GM18868 (cell line): ENCODE measurements at regions not wholly inside any gene's neighbourhood (a gene's known extent, or its start where the extent isn't known, plus 50 kb on each side); places are given as distances from the start of the nearest gene placed in this dataset.
"Not testable (repeated sequence)": the region's sequence is repeated elsewhere in the genome, so short reads cannot be mapped to it uniquely, and the experiment has no call there.

ENCODE experiments used
- ATAC-seq: cut with Tn5 transposase; IDR thresholded peaks from one replicate; pipeline ENCODE4 v1.9.1; 2021; ENCODE audit warnings: mild to moderate bottlenecking, moderate library complexity; ENCODE audit not compliant: unreplicated experiment

- ATAC-seq = not testable (repeated sequence)
Observed at GRCh38 chr1:238601604-238602003, 710.9 kb upstream of the ZP4 start.

GRCh38 chr1:238596703-238597102 lies 706.0 kb upstream of the ZP4 start:
- ATAC-seq = no peak

DNA sequence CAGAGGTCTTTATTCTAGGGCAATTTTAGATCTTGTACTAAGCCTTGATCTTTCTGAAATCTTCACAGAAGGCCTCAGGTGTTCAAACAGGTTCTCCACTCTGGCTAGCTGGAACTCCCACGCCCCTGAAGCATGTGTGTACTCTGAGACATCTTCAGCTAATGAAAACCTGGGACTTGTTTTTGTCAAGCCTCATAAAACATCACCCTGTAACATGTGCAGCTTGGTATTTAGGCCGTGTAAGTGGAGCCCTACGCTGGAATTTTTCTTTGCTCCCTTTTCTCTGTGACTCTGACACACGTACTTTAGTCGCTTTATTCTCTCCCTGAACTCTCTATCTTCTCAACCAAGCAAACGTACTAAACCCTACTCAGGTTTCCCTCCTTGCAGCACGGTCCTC lies 701.9 kb upstream of the ZP4 start:
- ATAC-seq = no peak

DNA sequence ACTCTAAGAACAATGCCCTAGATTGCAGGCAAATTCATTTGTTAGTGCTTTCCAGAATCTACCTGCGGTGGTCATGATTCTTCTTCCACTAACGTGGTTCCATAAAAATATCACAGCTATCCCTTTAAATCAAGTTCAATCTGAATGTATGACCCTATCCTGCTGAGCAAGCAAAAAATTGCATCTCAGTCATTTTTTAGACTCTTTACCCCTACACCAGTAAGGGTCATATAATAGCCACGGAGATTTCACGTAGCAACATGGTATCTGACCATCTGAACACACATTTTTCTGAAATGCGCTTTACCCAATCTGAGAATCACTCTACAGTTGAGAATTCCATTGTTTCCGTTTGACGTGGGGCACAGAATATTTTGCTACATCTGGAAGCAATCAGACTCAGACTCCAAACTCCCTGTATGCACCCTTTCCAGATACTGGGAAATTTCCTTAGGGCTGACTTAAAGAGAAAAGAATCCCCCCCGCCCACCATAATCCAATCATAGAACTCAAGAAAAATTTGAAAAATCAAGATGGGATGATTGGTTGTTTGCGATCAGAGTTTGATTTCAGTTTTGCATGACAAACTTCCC lies 699.2 kb upstream of the ZP4 start:
- no peak for ATAC-seq

DNA sequence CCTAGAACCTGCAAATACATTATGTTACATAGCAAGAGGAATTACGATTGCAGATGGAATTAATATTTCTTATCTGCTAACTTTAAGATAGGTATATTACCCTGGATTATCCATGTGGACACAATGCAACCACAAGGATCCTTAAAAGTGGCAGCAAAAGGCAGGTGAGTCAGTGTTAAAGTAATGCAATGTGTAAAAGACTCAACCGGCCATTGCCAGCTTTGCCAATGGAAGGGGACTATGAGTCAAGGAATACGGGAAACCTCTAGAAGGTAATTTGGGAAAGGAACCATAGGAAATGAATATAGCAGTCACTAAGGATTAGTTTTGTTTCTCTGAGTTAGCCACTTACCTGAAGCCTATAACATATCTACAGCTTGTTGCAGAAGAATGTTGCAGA lies 692.1 kb upstream of the ZP4 start:
- ATAC-seq = no peak

DNA sequence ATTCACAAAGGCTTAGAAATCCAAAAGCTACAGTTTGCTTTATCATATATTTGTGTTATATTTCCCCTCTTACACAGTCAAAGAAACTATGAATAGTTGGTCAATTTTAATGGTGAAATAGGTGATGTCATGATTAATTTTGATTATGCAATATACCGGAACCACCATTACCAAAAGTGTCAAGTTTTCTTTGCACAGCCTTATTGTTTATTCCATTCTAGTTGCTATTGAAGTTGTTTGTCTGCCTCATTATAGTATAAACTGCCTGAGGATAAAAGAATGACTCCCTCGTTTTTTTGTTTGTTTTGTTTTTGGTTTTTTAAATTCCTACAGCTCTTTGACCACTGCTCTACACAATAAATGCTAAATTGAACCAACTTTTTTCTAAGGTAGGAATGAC lies 690.6 kb upstream of the ZP4 start:
- ATAC-seq = no peak

- ATAC-seq = no peak
Observed at GRCh38 chr1:238568735-238569134, 678.0 kb upstream of the ZP4 start.

DNA sequence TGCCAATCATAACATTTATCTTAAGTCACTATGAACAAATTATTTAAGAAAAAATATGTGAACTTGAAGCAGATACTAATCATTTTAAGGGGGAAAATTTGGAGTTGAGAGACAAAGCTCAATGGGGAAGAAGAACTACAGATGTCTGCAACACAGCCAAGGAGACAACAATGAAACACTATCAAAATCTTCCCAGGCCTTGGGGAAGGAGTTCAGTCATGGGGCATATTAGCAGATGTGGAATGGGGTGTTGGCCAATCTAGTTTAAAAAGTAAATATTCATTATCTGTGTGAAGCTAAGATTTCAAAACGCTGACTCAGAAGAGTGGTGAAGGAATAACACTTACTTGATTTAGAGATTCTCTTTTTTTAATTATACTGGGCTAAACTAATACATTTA lies 671.6 kb upstream of the ZP4 start:
- ATAC-seq = no peak

- no peak for ATAC-seq
Observed at GRCh38 chr1:238558746-238559145, 668.0 kb upstream of the ZP4 start.

DNA sequence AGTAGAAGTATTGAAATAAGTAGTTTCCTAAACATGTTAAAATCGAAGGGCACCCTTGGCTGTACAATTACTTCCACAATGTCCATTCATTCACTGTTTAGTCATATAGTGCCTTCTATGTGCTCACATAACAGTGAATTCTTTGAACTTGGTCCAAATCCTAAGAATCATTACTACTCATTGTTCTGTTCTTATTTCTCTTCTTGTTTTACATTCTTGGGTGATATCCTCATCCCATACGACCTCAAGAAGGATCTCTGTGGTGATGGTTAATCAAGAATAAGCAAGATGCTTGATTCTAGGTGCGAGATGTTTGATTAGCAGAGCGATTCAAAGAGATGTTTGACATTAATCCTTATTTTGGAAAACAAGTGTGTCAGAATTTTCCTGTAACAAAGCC lies 667.4 kb upstream of the ZP4 start:
- no peak for ATAC-seq

DNA sequence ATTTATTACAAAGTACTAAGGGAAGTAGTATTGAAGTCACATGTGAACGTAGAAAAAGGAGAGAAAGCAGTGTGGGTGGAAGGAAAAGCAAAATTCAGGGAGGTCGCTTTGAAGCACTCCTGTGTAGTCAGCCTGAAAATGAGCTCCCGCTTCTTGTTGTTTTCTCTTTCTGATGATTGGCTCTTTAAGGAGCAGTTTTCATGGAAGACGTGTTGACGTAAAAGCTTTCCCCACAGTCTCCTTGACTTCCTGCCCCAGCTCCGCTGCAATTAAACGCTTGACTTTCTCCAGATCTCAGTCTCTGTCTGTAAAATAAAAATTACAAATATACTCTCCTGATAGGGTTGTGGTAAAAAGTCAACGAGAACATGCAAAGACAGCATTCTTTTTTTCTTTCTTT lies 661.5 kb upstream of the ZP4 start:
- no peak for ATAC-seq

- ATAC-seq = no peak
Observed at GRCh38 chr1:238549137-238549536, 658.4 kb upstream of the ZP4 start.

- no peak for ATAC-seq
Observed at GRCh38 chr1:238546118-238546517, 655.4 kb upstream of the ZP4 start.

GRCh38 chr1:238537641-238538040 lies 646.9 kb upstream of the ZP4 start:
- no peak for ATAC-seq

GRCh38 chr1:238530209-238530851 lies 639.6 kb upstream of the ZP4 start:
- no peak for ATAC-seq

- no peak for ATAC-seq
Observed at GRCh38 chr1:238517711-238518110, 627.0 kb upstream of the ZP4 start.

DNA sequence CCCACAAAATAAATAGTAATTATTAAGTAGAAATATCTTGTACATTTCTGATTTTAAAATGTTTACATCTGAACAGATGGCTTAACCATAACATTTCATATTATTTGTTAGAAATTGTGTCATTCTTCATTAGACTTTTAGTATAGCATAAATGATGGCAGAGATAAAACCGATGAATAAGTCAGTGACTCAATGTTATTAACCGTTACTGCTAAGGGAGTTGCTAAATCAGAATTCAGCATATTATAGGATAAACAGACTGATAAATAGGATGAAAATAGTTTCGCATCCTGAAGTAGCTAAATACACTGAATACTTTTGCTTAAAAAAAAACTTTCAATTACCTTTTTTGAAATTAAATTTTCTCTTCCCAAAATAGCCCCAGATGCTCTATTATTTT lies 610.6 kb upstream of the ZP4 start:
- no peak for ATAC-seq

GRCh38 chr1:238499021-238499420 lies 608.3 kb upstream of the ZP4 start:
- ATAC-seq = no peak

DNA sequence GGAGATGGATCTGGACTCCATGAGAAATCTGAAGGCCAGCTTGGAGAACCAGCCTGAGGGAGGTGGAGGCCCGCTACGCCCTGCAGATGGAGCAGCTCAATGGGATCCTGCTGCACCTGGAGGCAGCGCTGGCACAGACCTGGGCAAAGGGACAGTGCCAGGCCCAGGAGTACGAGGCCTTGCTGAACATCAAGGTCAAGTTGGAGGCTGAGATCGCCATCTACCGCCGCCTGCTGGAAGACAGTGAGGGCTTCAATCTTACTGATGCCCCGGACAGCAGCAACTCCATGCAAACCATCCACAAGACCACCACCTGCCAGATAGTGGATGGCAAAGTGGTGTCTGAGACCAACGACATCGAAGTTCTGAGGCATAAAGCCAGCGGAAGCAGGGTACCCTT lies 601.5 kb upstream of the ZP4 start:
- no peak for ATAC-seq

DNA sequence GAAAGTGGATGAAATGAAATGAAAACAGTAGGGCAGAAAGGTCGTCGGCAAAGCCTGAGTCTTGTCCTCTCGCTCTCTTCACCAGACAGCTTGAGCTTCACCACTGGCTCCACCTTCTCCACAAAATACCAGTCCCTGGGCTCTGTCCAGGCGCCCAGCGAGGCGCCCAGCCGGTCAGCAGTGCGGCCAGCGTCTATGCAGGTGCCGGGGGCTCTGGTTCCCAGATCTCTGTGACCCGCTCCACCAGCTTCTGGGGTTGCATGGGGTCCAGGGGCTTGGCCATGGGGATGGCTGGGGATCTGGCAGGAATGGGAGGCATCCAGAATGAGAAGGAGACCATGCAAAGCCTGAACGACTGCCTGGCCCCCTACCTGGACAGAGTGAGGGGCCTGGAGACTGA lies 600.5 kb upstream of the ZP4 start:
- ATAC-seq = no peak

GRCh38 chr1:238489006-238489405 lies 598.3 kb upstream of the ZP4 start:
- no peak for ATAC-seq

GRCh38 chr1:238488401-238488800 lies 597.7 kb upstream of the ZP4 start:
- no peak for ATAC-seq

- ATAC-seq = no peak
Observed at GRCh38 chr1:238487931-238488330, 597.2 kb upstream of the ZP4 start.
